Superior temporal gyrus (tissue), 1 donor: ENCODE measurements at regions not wholly inside any gene's neighbourhood (a gene's known extent, or its start where the extent isn't known, plus 50 kb on each side); places are given as distances from the start of the nearest gene placed in this dataset.
"Not testable (repeated sequence)": the region's sequence is repeated elsewhere in the genome, so short reads cannot be mapped to it uniquely, and the experiment has no call there.

Source experiments
- DNase-seq: peaks from one replicate; pipeline ENCODE4 v3.0.0-alpha.2; 2016; ENCODE audit errors: extremely low spot score

DNA sequence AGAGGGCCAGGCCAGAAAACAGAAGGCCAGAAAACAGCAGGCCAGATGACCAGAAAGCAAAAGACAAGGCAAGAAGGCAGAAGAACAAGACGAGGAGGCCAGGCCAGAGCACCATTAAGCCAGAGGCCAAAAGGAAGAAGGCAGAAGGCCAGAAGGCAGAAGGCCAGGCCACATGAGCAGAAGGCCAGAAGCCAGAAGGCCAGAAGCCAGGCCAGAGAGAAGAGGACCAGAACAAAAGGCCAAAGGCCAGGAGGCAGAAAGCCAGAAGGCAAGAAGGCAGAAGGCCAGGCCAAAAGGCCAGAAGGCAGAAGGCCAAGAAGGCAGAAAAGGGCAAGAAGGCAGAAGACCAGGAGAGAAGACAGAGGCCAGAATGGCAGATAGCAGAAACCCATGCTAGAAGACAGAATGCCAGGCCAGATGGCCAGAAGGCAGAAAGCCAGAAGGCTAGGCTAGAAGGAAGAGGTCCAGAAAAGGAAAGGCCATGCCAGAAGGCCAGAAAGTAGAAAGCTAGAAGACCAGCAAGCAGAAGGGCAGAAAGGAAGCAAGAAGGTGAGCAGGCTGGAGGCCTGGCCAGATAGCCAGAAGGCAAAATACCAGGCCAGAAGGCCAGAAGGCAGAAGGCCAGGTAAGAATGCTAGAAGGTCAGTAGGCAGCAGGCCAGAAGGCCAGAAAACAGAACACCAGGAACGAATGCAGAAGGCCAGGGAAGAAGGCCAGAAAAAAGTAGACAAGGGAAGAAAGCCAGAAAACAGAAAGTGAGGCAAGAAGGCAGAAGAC, 187.6 kb downstream of the TUBA3C start:
- no peak for DNase-seq

- DNase-seq = no peak
Observed at GRCh38 chr13:18992791-18993190, 188.8 kb downstream of the TUBA3C start.

DNA sequence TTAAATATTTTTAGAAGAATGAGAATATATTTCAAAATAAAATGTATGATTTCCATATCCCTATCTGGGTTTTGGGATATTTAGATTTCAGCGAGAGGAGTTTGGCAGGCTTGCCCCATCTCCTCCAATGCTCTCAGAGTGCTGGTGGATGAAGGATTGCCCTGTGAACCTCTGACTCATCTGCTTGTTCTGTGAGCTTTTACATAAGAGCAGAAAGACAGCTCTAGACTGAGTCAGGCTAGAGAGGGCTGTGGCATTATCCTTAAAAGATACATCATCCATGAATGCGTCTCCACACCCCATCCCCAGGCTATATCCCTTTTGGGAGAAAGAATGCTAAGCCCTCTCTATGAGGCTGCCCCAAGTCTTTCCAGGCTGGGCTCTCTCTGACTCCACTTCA, 190.6 kb downstream of the TUBA3C start:
- no peak for DNase-seq

DNA sequence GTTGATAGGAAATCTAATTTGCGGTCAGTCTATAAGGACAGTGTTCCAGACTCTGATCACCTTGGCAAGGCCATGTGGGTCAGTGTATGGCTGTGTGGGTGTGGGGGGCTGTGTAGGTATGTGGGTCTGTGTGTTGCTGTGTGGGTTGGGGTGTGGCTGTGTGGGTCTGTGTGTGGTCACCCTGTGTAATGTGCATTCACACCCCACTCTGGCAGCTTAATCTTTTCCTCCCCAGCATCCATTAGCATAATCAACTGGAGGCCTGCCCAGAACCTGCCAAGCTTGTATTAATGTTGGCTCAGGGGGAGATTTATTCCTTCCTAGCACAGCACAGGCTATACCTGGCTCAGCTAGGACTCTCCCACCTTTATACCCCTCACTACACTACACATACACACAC, 203.2 kb downstream of the TUBA3C start:
- no peak for DNase-seq

DNA sequence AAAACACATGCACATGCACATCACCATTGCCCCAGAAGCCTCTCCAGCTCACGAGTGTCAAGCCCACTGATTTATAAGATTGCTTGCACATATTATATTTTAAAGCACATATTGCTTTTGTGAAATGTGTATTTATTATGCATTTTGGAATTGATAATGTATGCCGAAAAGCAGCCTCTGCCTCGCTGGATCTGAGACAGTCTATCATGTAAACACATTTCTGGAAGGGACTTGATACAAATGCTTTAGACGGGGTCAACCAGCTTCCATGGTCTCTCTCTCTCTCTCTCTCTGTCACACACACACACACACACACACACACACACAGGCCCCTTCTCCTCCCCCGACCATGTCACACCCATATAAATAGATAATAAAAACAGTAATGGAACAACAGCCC, 203.8 kb downstream of the TUBA3C start:
- no peak for DNase-seq

DNA sequence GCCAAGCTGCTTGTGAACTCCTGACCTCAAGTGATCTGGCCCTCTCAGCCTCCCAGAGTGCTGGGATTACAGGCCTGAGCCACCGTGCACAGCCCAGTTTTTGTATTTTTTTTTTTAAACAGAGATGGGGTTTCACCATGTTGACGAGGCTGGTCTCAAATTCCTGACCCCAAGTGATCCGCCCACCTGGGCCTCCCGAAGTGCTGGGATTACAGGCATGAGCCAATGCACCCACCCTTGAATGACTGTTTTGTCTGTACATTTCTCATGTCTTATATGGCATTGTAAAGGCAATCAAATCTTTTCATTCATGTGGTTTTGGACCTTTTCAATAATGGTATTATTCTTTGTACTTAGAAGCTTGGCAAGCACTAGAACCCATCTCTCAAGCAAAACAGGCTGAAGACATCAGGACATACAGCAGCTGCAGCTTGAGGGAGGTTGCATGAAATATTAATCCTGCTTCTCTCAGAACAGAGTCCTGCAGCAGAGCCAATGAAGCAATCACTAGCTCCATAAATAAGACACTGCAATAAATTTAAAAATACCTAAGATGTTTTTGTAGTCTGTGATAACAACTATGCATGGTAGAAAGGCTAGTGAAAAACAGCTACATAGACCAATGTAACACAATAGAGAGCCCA, 209.9 kb downstream of the TUBA3C start:
- peak; percentile 12 for DNase-seq

- DNase-seq = no peak
Observed at GRCh38 chr13:18965347-18965855, 216.2 kb downstream of the TUBA3C start.

GRCh38 chr13:18964942-18965341, 216.7 kb downstream of the TUBA3C start:
- DNase-seq = no peak

- not testable (repeated sequence) for DNase-seq
Observed at GRCh38 chr13:18963684-18964083, 217.9 kb downstream of the TUBA3C start.

DNA sequence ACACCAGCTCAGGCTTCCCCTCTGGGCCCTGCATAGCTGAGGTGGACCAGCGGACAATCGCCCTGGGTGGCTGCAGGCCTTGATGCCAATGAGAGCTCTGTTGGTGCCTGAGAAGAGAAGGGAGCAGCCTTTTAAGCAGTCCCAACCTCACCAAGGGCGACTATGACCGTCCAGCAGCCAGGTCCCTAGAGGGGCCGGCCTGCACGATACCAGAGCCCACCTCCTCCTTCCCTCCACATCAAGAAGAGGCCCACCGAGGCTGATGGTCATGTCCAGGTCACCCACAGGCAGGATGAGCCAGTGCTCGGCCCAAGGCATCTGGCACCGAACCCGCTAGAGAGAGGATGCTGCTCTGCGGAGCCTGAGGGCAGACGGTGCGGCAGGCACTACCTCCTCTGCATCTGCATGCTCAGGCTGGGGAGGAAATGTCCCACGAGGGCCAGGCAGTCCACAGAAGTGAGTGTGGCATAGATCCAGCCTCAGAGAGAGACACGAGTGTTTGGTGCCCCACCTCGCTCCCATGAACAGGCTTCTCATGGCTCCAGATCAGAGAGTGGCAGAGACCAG, 219.4 kb downstream of the TUBA3C start:
- DNase-seq = no peak

- no peak for DNase-seq
Observed at GRCh38 chr13:18961383-18962117, 220.1 kb downstream of the TUBA3C start.

- no peak for DNase-seq
Observed at GRCh38 chr13:18960637-18961227, 220.9 kb downstream of the TUBA3C start.

GRCh38 chr13:18959996-18960395, 221.6 kb downstream of the TUBA3C start:
- DNase-seq = no peak

GRCh38 chr13:18959229-18959628, 222.4 kb downstream of the TUBA3C start:
- no peak for DNase-seq

DNA sequence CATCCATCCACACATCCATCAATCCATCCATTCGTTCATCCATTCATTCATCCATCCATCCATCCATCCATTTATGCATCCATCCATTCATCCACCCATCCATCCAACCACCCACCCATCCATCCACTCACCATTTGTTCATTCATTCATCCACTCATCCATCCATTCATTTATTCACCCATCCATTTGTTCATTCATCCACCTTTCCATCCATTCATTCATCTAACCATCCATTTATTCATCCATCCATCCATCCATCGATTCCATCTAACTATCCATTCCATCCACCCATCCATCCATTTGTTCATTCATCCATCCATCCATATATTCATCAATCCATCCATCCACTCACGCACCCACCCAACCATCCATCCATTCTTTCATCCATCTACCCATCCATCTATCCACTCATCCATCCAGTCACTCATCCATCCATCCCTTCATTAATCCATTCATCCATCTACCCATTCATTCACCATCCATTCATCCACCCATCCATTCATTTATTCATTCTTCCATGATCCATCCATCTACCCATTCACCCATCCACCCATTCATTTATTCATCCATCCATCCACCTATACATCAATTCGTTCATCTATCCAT, 225.0 kb downstream of the TUBA3C start:
- no peak for DNase-seq

DNA sequence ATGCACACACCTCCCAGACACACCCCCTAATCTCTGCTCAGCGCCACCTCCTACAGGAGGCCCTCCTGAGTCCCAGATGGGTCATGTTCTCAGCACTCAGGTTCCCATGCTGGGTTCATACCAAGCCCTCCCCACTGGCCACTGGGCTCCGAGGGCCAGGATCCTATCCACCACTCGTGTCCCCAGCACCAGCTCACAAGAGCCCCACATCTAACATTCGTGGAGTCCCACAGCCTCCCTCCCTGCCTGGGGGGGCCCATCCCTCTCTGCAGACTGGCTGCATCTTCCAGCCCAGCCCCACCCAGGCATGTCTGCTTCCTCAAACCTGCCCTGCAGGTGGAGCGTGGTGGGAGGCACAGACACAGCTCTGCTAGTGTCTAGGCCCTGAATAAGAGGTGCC, 227.4 kb downstream of the TUBA3C start:
- DNase-seq = no peak

GRCh38 chr13:18953139-18953930, 228.3 kb downstream of the TUBA3C start:
- no peak for DNase-seq

DNA sequence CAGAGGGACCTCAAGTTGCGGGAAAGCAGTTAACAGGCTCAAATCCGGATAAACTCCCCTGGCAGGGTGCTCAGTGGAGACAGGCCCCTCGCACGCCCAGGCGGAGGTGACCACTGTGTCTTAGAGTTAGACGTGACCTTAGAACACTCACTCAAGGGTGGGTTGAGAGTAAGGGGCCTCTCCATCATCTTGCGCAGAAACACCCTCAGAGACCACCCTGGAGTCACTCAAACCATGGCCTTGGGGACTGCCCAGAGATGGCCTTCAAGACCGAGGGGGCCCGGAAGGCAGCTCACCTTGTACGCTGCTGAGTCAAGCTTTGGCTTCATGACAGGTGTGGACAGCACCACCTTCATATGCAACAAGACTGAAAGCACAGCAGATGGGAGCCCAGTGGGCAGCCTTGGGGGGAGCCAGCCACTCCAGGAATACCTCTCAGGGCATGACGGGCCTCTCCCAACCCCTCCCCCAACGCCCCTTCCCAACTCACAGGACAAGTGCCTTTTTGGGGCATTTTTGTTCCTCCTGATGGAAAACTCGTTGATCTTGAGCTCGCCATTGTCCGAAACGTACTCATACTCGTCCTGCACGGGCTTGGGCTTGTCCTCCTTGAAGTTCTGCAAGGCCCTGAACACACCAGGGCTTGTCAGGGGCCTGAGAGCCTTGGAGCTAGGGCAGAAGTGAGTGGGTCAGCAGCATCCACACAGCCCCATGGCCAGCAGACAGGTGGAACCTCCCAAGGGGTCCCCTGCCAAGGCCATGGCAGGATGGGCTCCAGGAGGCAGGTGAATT, 229.2 kb downstream of the TUBA3C start:
- DNase-seq = no peak

DNA sequence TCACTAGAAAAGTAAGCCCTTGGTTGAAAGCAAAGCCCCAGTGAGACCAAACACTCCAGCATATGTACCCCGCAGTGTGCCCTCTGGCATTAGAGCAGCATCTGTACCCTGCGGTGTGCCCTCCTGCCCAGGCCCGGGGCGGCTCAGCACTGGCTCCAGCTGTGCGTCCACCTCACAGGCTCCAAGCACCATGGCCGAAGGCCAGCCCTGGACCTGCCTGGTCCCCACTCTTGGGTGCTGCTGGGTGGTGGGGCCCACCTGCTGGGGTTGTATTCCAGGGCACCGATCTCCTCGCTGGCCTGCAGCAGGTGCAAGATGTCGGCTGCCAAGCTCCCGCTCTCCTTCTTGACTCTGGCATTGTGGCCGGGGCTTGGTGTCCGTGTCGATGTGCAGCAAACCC, 230.2 kb downstream of the TUBA3C start:
- DNase-seq = no peak

- DNase-seq = no peak
Observed at GRCh38 chr13:18949970-18950369, 231.7 kb downstream of the TUBA3C start.
